BJ (cell line): ENCODE measurements at regions not wholly inside any gene's neighbourhood (a gene's known extent, or its start where the extent isn't known, plus 50 kb on each side); places are given as distances from the start of the nearest gene placed in this dataset.
"Not testable (repeated sequence)": the region's sequence is repeated elsewhere in the genome, so short reads cannot be mapped to it uniquely, and the experiment has no call there.

Experiments used
- CTCF ChIA-PET: fragments of 350-600 bp; formaldehyde crosslinking; extraction: SDS; loops from one replicate; lab custom pipeline; 2021; ENCODE audit warnings: antibody characterized with exemption, inconsistent platforms; lab: Yijun Ruan, JAX
- POLR2A ChIA-PET: fragments of 300-600 bp; sonication (Branson Sonifier 250); formaldehyde crosslinking; extraction: SDS; loops from one replicate; lab custom pipeline; 2021; ENCODE audit warnings: antibody characterized with exemption; lab: Charles Lee
- DNase-seq: peaks from one replicate; pipeline ENCODE4 v3.0.0-alpha.2; 2011; ENCODE audit warnings: low read depth
- H3K27me3 ChIP-seq: 2 replicates; pipeline ENCODE4 v1.6.0; 2011; ENCODE audit warnings: low read length; ENCODE audit not compliant: control insufficient read depth, insufficient read depth
- H3K36me3 ChIP-seq: 2 replicates; pipeline ENCODE4 v1.5.1; 2011; ENCODE audit warnings: low read length; ENCODE audit not compliant: control insufficient read depth, insufficient read depth
- H3K4me3 ChIP-seq: 2 replicates; pipeline ENCODE4 v1.5.1; 2011; ENCODE audit warnings: low read depth, mild to moderate bottlenecking, control low read depth, low read length
- CTCF ChIP-seq: IDR thresholded peaks from 2 replicates; pipeline ENCODE4 v1.5.1; 2011; ENCODE audit warnings: low read depth, mild to moderate bottlenecking, control low read depth, inconsistent platforms, low read length, moderate library complexity; ENCODE audit not compliant: insufficient read depth

- no peaks in the 10 kb centered on the region for H3K27me3 ChIP-seq
- no peak for TF ChIP-seq CTCF
- no peak for DNase-seq
- POLR2A ChIA-PET, result no interaction called here
- H3K4me3 ChIP-seq, result no peak overlapping the region
- H3K36me3 ChIP-seq, result no peaks in the 10 kb centered on the region
- CTCF ChIA-PET, result interaction anchor here (2.1 kb wide), 1 partner anchor 11 kb away, joined by 6 read pairs; no protein-coding TSS in a partner anchor
Measured at GRCh38 chr12:75739912-75740311, 228.5 kb upstream of the KRR1 start.

GRCh38 chr12:75739098-75739497, 227.7 kb upstream of the KRR1 start:
- H3K4me3 ChIP-seq, H3K36me3 ChIP-seq, POLR2A ChIA-PET, H3K27me3 ChIP-seq, DNase-seq: not testable (repeated sequence)
- CTCF ChIA-PET, result interaction anchor here (2.1 kb wide), 1 partner anchor 11 kb away, joined by 6 read pairs; no protein-coding TSS in a partner anchor

- DNase-seq, result no peak
- TF ChIP-seq CTCF, result no peak
- CTCF ChIA-PET, result interaction anchor here (0.8 to 2.1 kb wide), 3 partner anchors 10 to 31 kb away, joined by 3 to 6 read pairs (median 3); no protein-coding TSS in a partner anchor
Measured at GRCh38 chr12:75738486-75738885, 227.1 kb upstream of the KRR1 start.

GRCh38 chr12:75735853-75736252, 224.4 kb upstream of the KRR1 start:
- ChIA-PET CTCF (no interaction called here), POLR2A (no interaction called here)
- no peak overlapping the region for H3K4me3 ChIP-seq
- no peaks in the 10 kb centered on the region for H3K36me3 ChIP-seq
- no peak for TF ChIP-seq CTCF
- H3K27me3 ChIP-seq, result no peaks in the 10 kb centered on the region
- DNase-seq, result no peak

More at GRCh38 chr12:75738486-75738885, 227.1 kb upstream of the KRR1 start:
- no peaks in the 10 kb centered on the region for H3K27me3 ChIP-seq
- H3K4me3 ChIP-seq, result no peak overlapping the region
- no peaks in the 10 kb centered on the region for H3K36me3 ChIP-seq
- POLR2A ChIA-PET, result interaction anchor here (0.7 kb wide), 1 partner anchor 13 kb away, joined by 3 read pairs; no protein-coding TSS in a partner anchor

- no peak for DNase-seq
- TF ChIP-seq CTCF, result no peak
- ChIA-PET CTCF (interaction anchor here (0.7 to 1.2 kb wide), 2 partner anchors 11 to 15 kb away, joined by 6 read pairs; no protein-coding TSS in a partner anchor), POLR2A (no interaction called here)
- Histone ChIP-seq H3K36me3 (no peaks in the 10 kb centered on the region), H3K27me3 (no peaks in the 10 kb centered on the region), H3K4me3 (no peak overlapping the region)
Measured at GRCh38 chr12:75728826-75729225, 217.4 kb upstream of the KRR1 start.

- Histone ChIP-seq H3K36me3 (no peaks in the 10 kb centered on the region), H3K27me3 (no peaks in the 10 kb centered on the region), H3K4me3 (no peak overlapping the region)
- TF ChIP-seq CTCF, result no peak
- ChIA-PET CTCF (no interaction called here), POLR2A (no interaction called here)
- no peak for DNase-seq
Measured at GRCh38 chr12:75727577-75727976, 216.2 kb upstream of the KRR1 start.
